ENCODE measurements at regions not wholly inside any gene's neighbourhood (a gene's known extent, or its start where the extent isn't known, plus 50 kb on each side); places are given as distances from the start of the nearest gene placed in this dataset.
A peak's percentile ranks its signal among the peaks of the same experiment; 100 is the strongest.

DNA sequence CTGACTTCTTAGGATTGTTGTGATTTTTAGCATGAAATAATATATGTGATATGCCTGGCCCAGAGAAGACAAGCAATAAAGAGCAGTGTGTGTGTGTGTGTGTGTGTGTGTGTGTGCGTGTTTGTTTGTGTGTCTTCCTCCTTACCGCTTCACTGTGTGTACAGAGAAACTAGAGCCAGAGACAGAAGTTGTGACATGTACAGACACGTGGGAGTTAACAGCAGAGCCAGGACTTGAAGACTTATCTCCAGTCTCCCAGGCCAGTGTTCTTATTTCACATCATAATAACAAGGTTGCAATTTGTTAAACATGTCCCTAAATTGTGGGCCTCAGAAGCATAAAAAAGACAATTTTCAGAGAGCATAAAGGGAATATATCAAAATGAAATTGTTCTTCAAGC, 192.0 kb upstream of the JUN start:
- H3K36me3 Mint-ChIP-seq: no peaks in the 10 kb centered on the region
- H3K27ac ChIP-seq (ENCODE audit: low read depth, low read length): no peak overlapping the region
- CTCF ChIA-PET: no interaction called here
- no peak overlapping the region for H3K4me3 ChIP-seq (ENCODE audit: low read length)
- peaks cover 15% of the 10 kb centered on the region for H3K4me1 ChIP-seq (ENCODE audit: insufficient read depth, low read length)
- no peak for DNase-seq
- no peaks in the 10 kb centered on the region for H3K27me3 ChIP-seq (ENCODE audit: insufficient read depth, low read length, poor library complexity, severe bottlenecking)
- H3K9me3 Mint-ChIP-seq: no peaks in the 10 kb centered on the region
- no peaks in the 10 kb centered on the region for H3K36me3 ChIP-seq (ENCODE audit: insufficient read depth, low read length)
- peak overlapping the region in 1 of 7 donors; percentile 28 for H3K4me3 Mint-ChIP-seq
- no peak overlapping the region for H3K27ac Mint-ChIP-seq
- no peaks in the 10 kb centered on the region for H3K9me3 ChIP-seq (ENCODE audit: low read length)
- no peaks in the 10 kb centered on the region for H3K27me3 Mint-ChIP-seq
- POLR2A ChIA-PET: no interaction called here
- H3K4me1 Mint-ChIP-seq: peaks cover 17 to 22% (median 22%) of the 10 kb centered on the region in 3 donors

DNA sequence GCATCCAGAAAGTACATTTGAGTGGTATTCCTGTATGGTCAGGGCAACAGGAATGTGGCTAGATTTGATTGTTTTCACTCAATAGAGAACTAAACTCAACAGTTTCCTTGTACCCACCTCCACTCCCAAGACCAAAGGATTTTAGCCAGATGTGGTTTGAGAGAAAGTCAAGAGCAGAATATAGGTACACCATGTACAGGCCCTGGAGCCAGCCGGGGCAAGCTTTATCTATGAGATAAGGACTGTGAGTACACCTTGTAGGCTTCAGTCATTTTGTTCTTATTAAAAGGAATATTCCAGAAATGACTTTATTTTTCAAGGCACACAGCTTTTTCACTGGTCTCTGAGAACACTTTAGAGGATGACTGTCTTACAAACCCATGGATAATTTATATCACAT, 192.4 kb upstream of the JUN start:
- CTCF ChIA-PET: no interaction called here
- Histone ChIP-seq H3K27me3 (ENCODE audit: insufficient read depth, low read length, poor library complexity, severe bottlenecking) (no peaks in the 10 kb centered on the region), H3K9me3 (ENCODE audit: low read length) (no peaks in the 10 kb centered on the region), H3K4me1 (ENCODE audit: insufficient read depth, low read length) (peaks cover 15% of the 10 kb centered on the region), H3K27ac (ENCODE audit: low read depth, low read length) (no peak overlapping the region), H3K4me3 (ENCODE audit: low read length) (no peak overlapping the region), H3K36me3 (ENCODE audit: insufficient read depth, low read length) (no peaks in the 10 kb centered on the region)
- POLR2A ChIA-PET: no interaction called here
- no peak for DNase-seq
- Mint-ChIP-seq H3K9me3 (no peaks in the 10 kb centered on the region), H3K27ac (no peak overlapping the region), H3K4me3 (no peak overlapping the region), H3K27me3 (no peaks in the 10 kb centered on the region), H3K4me1 (peaks cover 17 to 22% (median 18%) of the 10 kb centered on the region in 3 donors), H3K36me3 (no peaks in the 10 kb centered on the region)

DNA sequence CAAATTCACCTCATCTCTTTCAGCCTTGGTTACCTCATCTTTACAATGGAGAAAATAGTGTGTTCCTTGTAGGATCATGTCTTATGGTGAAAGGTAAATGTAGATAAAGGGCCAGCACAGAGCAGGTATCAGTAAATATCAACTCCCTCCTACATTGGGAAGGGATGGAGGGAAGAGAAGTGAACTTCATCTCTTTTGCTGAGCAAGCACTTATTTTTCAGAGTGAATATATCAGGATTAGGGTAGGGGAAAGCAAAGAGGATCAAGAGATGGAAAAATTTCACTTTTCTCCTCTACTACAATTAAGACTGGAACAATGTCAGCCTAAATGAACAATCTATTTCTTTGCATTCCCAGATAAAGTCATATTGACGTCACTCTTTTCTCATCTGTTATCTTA, 193.8 kb upstream of the JUN start:
- H3K4me1 Mint-ChIP-seq: peaks cover 15 to 18% (median 17%) of the 10 kb centered on the region in 3 donors
- no peaks in the 10 kb centered on the region for H3K9me3 Mint-ChIP-seq
- DNase-seq: no peak
- H3K9me3 ChIP-seq (ENCODE audit: low read length): no peaks in the 10 kb centered on the region
- no peak overlapping the region for H3K4me3 ChIP-seq (ENCODE audit: low read length)
- no peak overlapping the region for H3K27ac ChIP-seq (ENCODE audit: low read depth, low read length)
- no peaks in the 10 kb centered on the region for H3K36me3 ChIP-seq (ENCODE audit: insufficient read depth, low read length)
- ChIA-PET POLR2A (no interaction called here), CTCF (no interaction called here)
- H3K4me1 ChIP-seq (ENCODE audit: insufficient read depth, low read length): peaks cover 15% of the 10 kb centered on the region
- H3K4me3 Mint-ChIP-seq: no peak overlapping the region
- H3K36me3 Mint-ChIP-seq: no peaks in the 10 kb centered on the region
- no peak overlapping the region for H3K27ac Mint-ChIP-seq
- no peaks in the 10 kb centered on the region for H3K27me3 ChIP-seq (ENCODE audit: insufficient read depth, low read length, poor library complexity, severe bottlenecking)
- H3K27me3 Mint-ChIP-seq: no peaks in the 10 kb centered on the region

DNA sequence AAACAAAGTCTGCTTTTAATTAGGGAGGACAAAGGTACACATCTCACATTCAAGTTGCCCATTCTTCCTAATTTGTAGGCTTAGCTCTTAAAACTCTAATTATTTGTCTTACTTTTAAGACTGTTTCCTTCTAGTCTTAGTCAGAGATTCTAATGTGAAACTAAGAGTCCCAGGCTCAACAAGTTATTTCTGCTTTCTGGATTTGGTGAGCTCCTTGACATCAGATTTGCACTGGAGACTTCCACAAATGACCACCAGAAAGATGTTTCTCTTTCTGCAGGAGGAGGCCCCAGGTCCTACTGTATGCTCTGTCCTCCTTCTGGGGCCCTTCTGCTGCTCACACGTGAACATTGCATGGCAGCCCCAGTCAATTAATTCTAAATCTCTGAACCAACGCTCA, 194.2 kb upstream of the JUN start:
- no peaks in the 10 kb centered on the region for H3K27me3 ChIP-seq (ENCODE audit: insufficient read depth, low read length, poor library complexity, severe bottlenecking)
- POLR2A ChIA-PET: no interaction called here
- H3K27ac Mint-ChIP-seq: no peak overlapping the region
- DNase-seq: no peak
- CTCF ChIA-PET: no interaction called here
- no peaks in the 10 kb centered on the region for H3K36me3 ChIP-seq (ENCODE audit: insufficient read depth, low read length)
- H3K36me3 Mint-ChIP-seq: no peaks in the 10 kb centered on the region
- H3K4me1 Mint-ChIP-seq: peaks cover 15 to 18% (median 17%) of the 10 kb centered on the region in 3 donors
- peaks cover 15% of the 10 kb centered on the region for H3K4me1 ChIP-seq (ENCODE audit: insufficient read depth, low read length)
- no peak overlapping the region for H3K27ac ChIP-seq (ENCODE audit: low read depth, low read length)
- H3K9me3 Mint-ChIP-seq: no peaks in the 10 kb centered on the region
- no peaks in the 10 kb centered on the region for H3K27me3 Mint-ChIP-seq
- H3K4me3 Mint-ChIP-seq: no peak overlapping the region
- no peak overlapping the region for H3K4me3 ChIP-seq (ENCODE audit: low read length)
- no peaks in the 10 kb centered on the region for H3K9me3 ChIP-seq (ENCODE audit: low read length)

DNA sequence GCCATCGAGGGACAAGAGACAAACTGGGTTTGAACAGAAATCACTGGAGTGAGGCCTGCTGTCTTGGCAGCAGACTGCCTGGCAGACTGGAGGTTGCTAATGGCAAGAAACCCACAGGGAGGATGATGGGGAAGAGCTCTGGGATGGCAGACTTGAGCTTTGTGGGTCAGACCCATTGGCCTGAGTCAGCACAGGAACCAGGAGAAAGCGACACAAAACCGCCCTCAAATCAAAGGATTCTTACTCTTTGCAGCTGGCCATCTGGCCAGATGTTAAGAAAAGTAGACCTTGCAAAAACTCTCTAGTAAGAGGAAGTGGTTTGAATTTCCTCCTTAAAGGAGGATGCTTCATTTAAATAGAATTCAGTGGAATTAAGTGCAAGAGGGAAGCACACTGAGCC, 195.2 kb upstream of the JUN start:
- Mint-ChIP-seq H3K36me3 (no peaks in the 10 kb centered on the region), H3K27me3 (peaks cover 0 to 1% of the 10 kb centered on the region in 2 donors), H3K27ac (no peak overlapping the region), H3K4me1 (peaks cover 15 to 22% (median 18%) of the 10 kb centered on the region in 3 donors), H3K4me3 (no peak overlapping the region), H3K9me3 (no peaks in the 10 kb centered on the region)
- H3K4me3 ChIP-seq (ENCODE audit: low read length): no peak overlapping the region
- no peak overlapping the region for H3K27ac ChIP-seq (ENCODE audit: low read depth, low read length)
- no peak for DNase-seq
- H3K4me1 ChIP-seq (ENCODE audit: insufficient read depth, low read length): peaks cover 15% of the 10 kb centered on the region
- ChIA-PET POLR2A (no interaction called here), CTCF (no interaction called here)
- H3K36me3 ChIP-seq (ENCODE audit: insufficient read depth, low read length): no peaks in the 10 kb centered on the region
- H3K27me3 ChIP-seq (ENCODE audit: insufficient read depth, low read length, poor library complexity, severe bottlenecking): no peaks in the 10 kb centered on the region
- H3K9me3 ChIP-seq (ENCODE audit: low read length): no peaks in the 10 kb centered on the region

DNA sequence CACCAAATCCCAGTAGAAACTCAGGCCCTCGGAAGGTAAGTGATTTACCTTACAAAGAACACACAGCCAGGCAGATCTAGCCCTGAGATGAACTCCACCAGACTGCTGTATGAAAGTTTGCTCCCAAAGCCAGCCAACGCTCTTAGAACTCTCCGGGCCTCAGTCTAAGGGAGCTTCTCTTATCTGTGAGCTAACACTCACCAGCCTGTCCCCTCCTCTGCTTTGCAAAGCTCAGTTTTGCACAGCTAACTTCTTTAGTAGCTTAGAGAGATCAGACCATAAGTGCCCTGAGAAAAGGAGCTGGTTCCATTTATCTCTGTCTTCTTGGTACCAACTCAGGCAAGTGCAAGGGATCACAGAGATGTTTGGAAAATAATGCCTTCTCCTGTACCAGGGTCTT, 195.8 kb upstream of the JUN start:
- DNase-seq: no peak
- CTCF ChIA-PET: no interaction called here
- Mint-ChIP-seq H3K4me1 (peaks cover 15 to 25% (median 18%) of the 10 kb centered on the region in 3 donors), H3K9me3 (no peaks in the 10 kb centered on the region), H3K27ac (no peak overlapping the region), H3K36me3 (no peaks in the 10 kb centered on the region), H3K27me3 (peaks cover 0 to 1% of the 10 kb centered on the region in 2 donors), H3K4me3 (no peak overlapping the region)
- Histone ChIP-seq H3K9me3 (ENCODE audit: low read length) (no peaks in the 10 kb centered on the region), H3K27ac (ENCODE audit: low read depth, low read length) (no peak overlapping the region), H3K4me1 (ENCODE audit: insufficient read depth, low read length) (peaks cover 15% of the 10 kb centered on the region), H3K4me3 (ENCODE audit: low read length) (no peak overlapping the region), H3K36me3 (ENCODE audit: insufficient read depth, low read length) (no peaks in the 10 kb centered on the region), H3K27me3 (ENCODE audit: insufficient read depth, low read length, poor library complexity, severe bottlenecking) (no peaks in the 10 kb centered on the region)
- POLR2A ChIA-PET: interaction anchor here (1.0 kb wide), 1 partner anchor 11 kb away, joined by 7 read pairs; no protein-coding TSS in a partner anchor

DNA sequence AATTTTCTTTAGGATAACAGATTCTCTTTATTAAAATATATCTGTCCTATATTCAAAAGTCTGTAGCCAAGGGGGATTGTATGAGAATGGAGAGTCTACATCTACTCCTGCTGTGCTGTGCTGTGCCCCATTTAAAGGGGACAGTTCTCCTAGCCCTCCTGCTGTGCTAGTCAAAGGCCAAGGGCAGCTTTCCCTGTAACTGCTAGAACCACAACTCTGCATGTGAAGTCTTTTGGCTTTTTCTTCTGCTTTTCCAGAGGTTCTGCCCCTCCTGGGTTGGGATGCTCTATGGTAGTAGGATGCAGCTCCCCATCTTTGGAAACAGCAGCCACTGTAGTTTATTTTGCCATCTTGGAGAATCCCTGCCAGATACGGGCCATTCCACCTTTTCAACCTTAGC, 197.5 kb upstream of the JUN start:
- H3K27ac ChIP-seq (ENCODE audit: low read depth, low read length): no peak overlapping the region
- POLR2A ChIA-PET: no interaction called here
- no peak for DNase-seq
- H3K27me3 ChIP-seq (ENCODE audit: insufficient read depth, low read length, poor library complexity, severe bottlenecking): no peaks in the 10 kb centered on the region
- H3K4me3 Mint-ChIP-seq: no peak overlapping the region
- peaks cover 0 to 1% of the 10 kb centered on the region in 2 donors for H3K27me3 Mint-ChIP-seq
- no peaks in the 10 kb centered on the region for H3K36me3 ChIP-seq (ENCODE audit: insufficient read depth, low read length)
- H3K27ac Mint-ChIP-seq: no peak overlapping the region
- no peak overlapping the region for H3K4me3 ChIP-seq (ENCODE audit: low read length)
- H3K9me3 Mint-ChIP-seq: no peaks in the 10 kb centered on the region
- peaks cover 15% of the 10 kb centered on the region for H3K4me1 ChIP-seq (ENCODE audit: insufficient read depth, low read length)
- CTCF ChIA-PET: no interaction called here
- no peaks in the 10 kb centered on the region for H3K36me3 Mint-ChIP-seq
- H3K9me3 ChIP-seq (ENCODE audit: low read length): no peaks in the 10 kb centered on the region
- H3K4me1 Mint-ChIP-seq: peaks cover 15 to 25% (median 18%) of the 10 kb centered on the region in 3 donors

DNA sequence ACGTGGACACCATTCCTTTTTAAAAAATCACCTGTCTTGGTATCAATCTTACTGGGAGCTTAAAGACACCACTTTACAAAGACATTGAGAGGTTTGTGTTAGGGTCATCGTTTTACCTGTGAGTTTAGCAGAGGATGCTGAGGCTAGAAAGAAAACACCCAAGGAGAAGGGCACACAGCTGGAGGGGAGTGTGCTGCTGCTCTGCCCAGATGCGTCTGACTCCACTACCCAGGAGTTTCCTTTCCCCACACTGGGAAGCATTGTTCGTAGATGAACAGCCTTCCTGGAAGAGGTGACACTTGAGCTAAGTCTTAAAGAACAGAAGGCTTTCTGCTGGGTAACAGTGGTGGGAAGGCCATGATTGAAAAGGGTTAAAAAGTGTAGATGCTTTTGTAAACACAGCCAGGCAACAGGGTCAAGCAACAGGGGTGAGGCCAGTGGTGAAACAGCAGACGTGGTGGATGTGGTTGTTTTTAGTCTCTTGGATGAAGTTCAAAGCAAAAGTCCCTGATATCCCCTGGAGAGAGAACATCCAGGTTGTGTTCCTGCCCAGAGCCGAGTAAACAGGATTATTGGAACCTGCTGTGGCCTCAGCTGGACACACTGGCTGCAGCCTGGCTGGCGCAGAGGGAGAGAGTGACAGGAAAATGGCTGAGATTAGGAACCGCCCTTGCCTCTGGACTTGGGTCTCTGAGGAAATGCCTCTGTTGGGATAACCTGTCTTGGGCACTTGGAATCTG, 198.6 kb upstream of the JUN start:
- H3K27me3 Mint-ChIP-seq: peaks cover 0 to 1% of the 10 kb centered on the region in 2 donors
- Histone ChIP-seq H3K27me3 (ENCODE audit: insufficient read depth, low read length, poor library complexity, severe bottlenecking) (no peaks in the 10 kb centered on the region), H3K4me3 (ENCODE audit: low read length) (no peak overlapping the region), H3K9me3 (ENCODE audit: low read length) (no peaks in the 10 kb centered on the region), H3K27ac (ENCODE audit: low read depth, low read length) (no peak overlapping the region), H3K4me1 (ENCODE audit: insufficient read depth, low read length) (peaks cover 24% of the 10 kb centered on the region), H3K36me3 (ENCODE audit: insufficient read depth, low read length) (no peaks in the 10 kb centered on the region)
- no peak overlapping the region for H3K27ac Mint-ChIP-seq
- DNase-seq: no peak
- H3K4me3 Mint-ChIP-seq: no peak overlapping the region
- H3K4me1 Mint-ChIP-seq: peaks cover 23 to 35% (median 27%) of the 10 kb centered on the region in 3 donors
- ChIA-PET POLR2A (no interaction called here), CTCF (no interaction called here)
- H3K9me3 Mint-ChIP-seq: no peaks in the 10 kb centered on the region
- H3K36me3 Mint-ChIP-seq: no peaks in the 10 kb centered on the region
